B cell (primary cell): ENCODE measurements at regions not wholly inside any gene's neighbourhood (a gene's known extent, or its start where the extent isn't known, plus 50 kb on each side); places are given as distances from the start of the nearest gene placed in this dataset.

Source experiments
- ATAC-seq: fragments of 200-7000 bp; cut with Tn5 transposase; one replicate; pipeline ENCODE4 v1.10.0; 2021; ENCODE audit warnings: low read depth, mild to moderate bottlenecking, moderate number of reproducible peaks, moderate library complexity
- CTCF ChIA-PET: fragments of 350-600 bp; sonication (Branson Sonifier 250); formaldehyde crosslinking; loops from one replicate; lab custom pipeline; 2021; ENCODE audit warnings: antibody characterized with exemption, inconsistent platforms; lab: Charles Lee
- POLR2A ChIA-PET: fragments of 350-600 bp; sonication (Branson Sonifier 250); formaldehyde crosslinking; loops from one replicate; lab custom pipeline; 2021; ENCODE audit warnings: antibody characterized with exemption; lab: Charles Lee
- DNase-seq: peaks from one replicate; pipeline ENCODE4 v3.0.0; 2013
- H2AFZ ChIP-seq: 2 replicates; pipeline ENCODE4 v1.6.1; 2012; ENCODE audit warnings: mild to moderate bottlenecking, low read depth, low read length; ENCODE audit not compliant: insufficient read depth, poor library complexity, severe bottlenecking
- H3K27ac ChIP-seq, 2 donors: 1 replicate in 1 of 2; 2 replicates in 1 of 2; pipeline ENCODE4 v1.5.1; 2012 to 2013; ENCODE audit warnings: low read length in 2 of 2, mild to moderate bottlenecking in 2 of 2, moderate library complexity in 1 of 2
- H3K27me3 ChIP-seq, 4 experiments: fragments of 200-600 bp in 1 of 4; sonication (generic) in 1 of 4; replicated peaks in 1 of 4; 1 replicate in 2 of 4; 2 replicates in 2 of 4; pipeline versions ENCODE4 v1.6.1 to v1.7.0; 2013 to 2016; ENCODE audit warnings: low read length in 3 of 4, mild to moderate bottlenecking in 2 of 4, mixed read lengths in 1 of 4, moderate library complexity in 1 of 4; ENCODE audit not compliant: insufficient read depth in 4 of 4, control insufficient read depth in 3 of 4; ENCODE audit errors: control extremely low read depth in 1 of 4
- H3K36me3 ChIP-seq, 2 experiments: replicated peaks in 1 of 2; 1 replicate in 1 of 2; 2 replicates in 1 of 2; pipeline versions ENCODE4 v1.6.1 to v1.7.1; 2013; ENCODE audit warnings: low read length in 1 of 2; ENCODE audit not compliant: insufficient read depth in 2 of 2, control insufficient read depth in 1 of 2; ENCODE audit errors: control extremely low read depth in 1 of 2, extremely low read depth in 1 of 2
- H3K4me1 ChIP-seq, 2 donors: fragments of 200-600 bp in 1 of 2; sonication (generic) in 1 of 2; 1 replicate in 1 of 2; 2 replicates in 1 of 2; pipeline versions ENCODE4 v1.5.1 to v1.6.1; 2013 to 2017; ENCODE audit warnings: low read length in 2 of 2; ENCODE audit not compliant: control insufficient read depth in 2 of 2, insufficient read depth in 2 of 2
- H3K4me2 ChIP-seq: replicated peaks from 2 replicates; pipeline ENCODE3; 2012; ENCODE audit warnings: mild to moderate bottlenecking, low read depth, low read length; ENCODE audit not compliant: poor library complexity, severe bottlenecking
- H3K4me3 ChIP-seq, 5 experiments: fragments of 200-600 bp in 1 of 5; sonication (generic) in 1 of 5; 1 replicate in 3 of 5; 2 replicates in 2 of 5; pipeline versions ENCODE4 v1.5.1 to v1.7.0; 2011 to 2016; ENCODE audit warnings: low read length in 4 of 5, mild to moderate bottlenecking in 4 of 5, low read depth in 2 of 5, control low read depth in 1 of 5, moderate library complexity in 1 of 5; ENCODE audit not compliant: insufficient read depth in 1 of 5; ENCODE audit errors: control extremely low read depth in 1 of 5, extremely low read depth in 1 of 5
- H3K79me2 ChIP-seq: fragments of 200-600 bp; sonication (generic); one replicate; pipeline ENCODE4 v1.6.0; 2016; ENCODE audit warnings: low read length; ENCODE audit not compliant: control insufficient read depth, insufficient read depth
- H3K9ac ChIP-seq: fragments of 200-600 bp; sonication (generic); 2 replicates; pipeline ENCODE4 v1.6.1; 2017; ENCODE audit warnings: mild to moderate bottlenecking, low read length, moderate library complexity
- H3K9me3 ChIP-seq, 3 donors: one replicate each; pipeline versions ENCODE4 v1.6.1 to v1.7.1; 2013; ENCODE audit warnings: low read length in 2 of 3; ENCODE audit not compliant: control insufficient read depth in 2 of 3, insufficient read depth in 1 of 3; ENCODE audit errors: control extremely low read depth in 1 of 3
- H4K20me1 ChIP-seq: 2 replicates; pipeline ENCODE4 v1.6.0; 2012; ENCODE audit warnings: mild to moderate bottlenecking, low read length; ENCODE audit not compliant: insufficient read depth, control insufficient read depth, poor library complexity, severe bottlenecking
- H3K27ac Mint-ChIP-seq: one replicate; pipeline ENCODE4 v1.8.0; 2021; ENCODE audit warnings: mixed read lengths
- H3K27me3 Mint-ChIP-seq: one replicate; pipeline ENCODE4 v1.8.0; 2021; ENCODE audit warnings: mixed read lengths
- H3K4me1 Mint-ChIP-seq: one replicate; pipeline ENCODE4 v1.8.0; 2021; ENCODE audit warnings: mixed read lengths
- H3K4me3 Mint-ChIP-seq: one replicate; pipeline ENCODE4 v1.8.0; 2021; ENCODE audit warnings: mixed read lengths
- H3K9me3 Mint-ChIP-seq: one replicate; pipeline ENCODE4 v1.8.0; 2022; ENCODE audit warnings: mixed read lengths; ENCODE audit not compliant: insufficient read depth
- CTCF ChIP-seq: fragments of 200-600 bp; IDR thresholded peaks from one replicate; pipeline ENCODE4 v1.8.0; 2022; ENCODE audit warnings: antibody characterized with exemption, mild to moderate bottlenecking
- EZH2 ChIP-seq: IDR thresholded peaks from 2 replicates; pipeline ENCODE4 v1.6.1; 2012; ENCODE audit warnings: borderline replicate concordance, low read depth, mild to moderate bottlenecking, moderate library complexity, low read length; ENCODE audit not compliant: insufficient read depth, poor library complexity, severe bottlenecking
- WGBS: methylation state at CpG from one replicate; pipeline ENCODE4 v1.1.5; 2013; ENCODE audit warnings: missing lambda C conversion rate; ENCODE audit not compliant: insufficient coverage; 5-methylcytosine and 5-hydroxymethylcytosine counted together
- intact Hi-C: fragments of 100-400 bp; cut with micrococcal nuclease; formaldehyde crosslinking; loops from one replicate; pipeline ENCODE4 v1.10.0; 2022

GRCh38 chr3:110562621-110563020, 509.0 kb upstream of the NECTIN3 start:
- H3K27me3 Mint-ChIP-seq, result no peaks in the 10 kb centered on the region
- DNase-seq (no peak), ATAC-seq (no peak)
- CTCF ChIA-PET, result no interaction called here
- Histone ChIP-seq H3K4me2 (no peak overlapping the region), H3K4me1 (no peaks in the 10 kb centered on the region), H3K9ac (no peak overlapping the region), H3K36me3 (no peaks in the 10 kb centered on the region), H3K9me3 (no peaks in the 10 kb centered on the region), H3K79me2 (no peaks in the 10 kb centered on the region), H3K27ac (no peak overlapping the region), H4K20me1 (no peaks in the 10 kb centered on the region), H2AFZ (no peak overlapping the region), H3K27me3 (no peaks in the 10 kb centered on the region), H3K4me3 (no peak overlapping the region)
- TF ChIP-seq CTCF, result no peak
- TF ChIP-seq EZH2, result no peak
- no peaks in the 10 kb centered on the region for H3K4me1 Mint-ChIP-seq
- 100% methylated on average over 1 of the region's 1 CpG for WGBS
- intact Hi-C loops, result no loop called here
- peaks cover 3% of the 10 kb centered on the region for H3K9me3 Mint-ChIP-seq
- H3K4me3 Mint-ChIP-seq, result no peak overlapping the region
- POLR2A ChIA-PET, result no interaction called here
- H3K27ac Mint-ChIP-seq, result no peak overlapping the region

- Histone ChIP-seq H3K9me3 (no peaks in the 10 kb centered on the region), H3K27ac (no peak overlapping the region), H2AFZ (no peak overlapping the region), H3K36me3 (no peaks in the 10 kb centered on the region), H3K4me3 (no peak overlapping the region), H3K4me1 (no peaks in the 10 kb centered on the region), H3K9ac (no peak overlapping the region), H3K27me3 (no peaks in the 10 kb centered on the region), H3K4me2 (no peak overlapping the region), H3K79me2 (no peaks in the 10 kb centered on the region), H4K20me1 (no peaks in the 10 kb centered on the region)
- DNase-seq (no peak), ATAC-seq (no peak)
- H3K27ac Mint-ChIP-seq, result no peak overlapping the region
- ChIA-PET POLR2A (no interaction called here), CTCF (no interaction called here)
- no peak overlapping the region for H3K4me3 Mint-ChIP-seq
- intact Hi-C loops, result no loop called here
- no peak for TF ChIP-seq EZH2
- no peaks in the 10 kb centered on the region for H3K4me1 Mint-ChIP-seq
- peaks cover 3% of the 10 kb centered on the region for H3K9me3 Mint-ChIP-seq
- H3K27me3 Mint-ChIP-seq, result no peaks in the 10 kb centered on the region
Observed at GRCh38 chr3:110564674-110565073, 506.9 kb upstream of the NECTIN3 start.
